Stimulated activated CD4-positive, alpha-beta T cell treated with anti-CD3 and anti-CD28 coated beads, Interleukin-2, amount 100 ng/mL, for 48 hours (primary cell): ENCODE measurements at regions not wholly inside any gene's neighbourhood (a gene's known extent, or its start where the extent isn't known, plus 50 kb on each side); places are given as distances from the start of the nearest gene placed in this dataset.

Experiments
- DNase-seq, 2 donors: peaks; one replicate each; pipeline ENCODE4 v3.0.0-alpha.2; 2020

- DNase-seq, result no peak
These were observed 417.9 kb downstream of the NFIB start for GRCh38 chr9:13896047-13896446.

DNA sequence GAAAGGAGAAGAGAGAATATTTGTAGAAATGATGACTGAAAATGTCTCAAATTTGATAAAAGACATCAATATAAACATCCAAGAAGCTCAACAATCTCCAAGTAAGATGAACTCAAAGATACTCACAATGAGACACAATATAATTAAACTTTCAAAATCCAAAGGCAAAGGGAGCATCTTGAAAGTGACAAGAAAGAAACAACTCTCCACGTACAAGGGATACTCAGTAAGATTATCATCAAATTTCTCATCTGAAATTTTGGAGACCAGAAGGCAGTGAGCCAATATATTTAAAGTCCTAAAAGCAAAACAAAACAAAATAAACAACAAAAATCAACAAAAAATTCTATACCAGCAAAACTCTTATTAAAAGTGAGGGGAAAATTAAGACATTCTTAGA is 428.7 kb downstream of the NFIB start:
- no peak for DNase-seq

DNA sequence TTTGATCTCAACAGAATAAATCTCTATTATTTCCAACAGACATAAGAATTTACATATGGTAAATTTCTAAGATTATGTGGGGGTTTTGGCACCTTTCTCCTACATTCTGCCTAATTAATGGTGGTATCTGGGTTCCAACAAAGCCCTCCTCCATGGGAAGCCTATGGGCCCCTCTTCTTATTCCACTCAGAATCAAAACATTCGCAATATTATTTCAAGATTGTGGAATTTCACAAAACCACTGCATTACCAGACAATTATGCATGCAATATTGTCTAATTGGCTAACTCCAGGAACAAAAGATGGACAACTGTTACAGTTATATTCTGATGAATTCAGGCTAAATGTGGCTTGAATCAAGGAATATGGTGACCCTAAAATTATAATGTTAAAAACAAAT is 434.0 kb downstream of the NFIB start:
- DNase-seq, result no peak

- no peak for DNase-seq
These were observed 434.9 kb downstream of the NFIB start for GRCh38 chr9:13879011-13879410.

DNA sequence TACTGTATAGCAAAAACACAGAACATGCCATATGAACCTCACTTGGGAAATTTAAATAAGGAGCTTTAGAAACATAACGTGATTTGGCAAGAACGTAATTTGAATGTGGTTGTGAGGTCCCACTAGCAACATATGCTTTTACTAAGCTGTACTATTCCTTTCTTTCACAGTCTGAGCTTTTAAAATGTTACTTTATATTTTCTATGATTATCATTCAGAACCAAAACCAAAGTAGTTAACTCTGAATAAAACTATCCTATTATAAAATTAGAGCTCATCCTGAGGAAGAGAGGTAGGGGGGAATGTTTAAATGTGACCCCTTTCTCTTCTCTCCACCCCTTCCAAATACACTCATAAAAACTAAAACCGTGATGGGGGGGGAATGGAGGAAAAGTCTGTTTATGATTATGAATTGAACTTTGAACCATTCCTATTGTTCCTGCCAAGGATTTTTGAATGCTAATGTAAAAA is 435.7 kb downstream of the NFIB start:
- DNase-seq, result no peak

DNA sequence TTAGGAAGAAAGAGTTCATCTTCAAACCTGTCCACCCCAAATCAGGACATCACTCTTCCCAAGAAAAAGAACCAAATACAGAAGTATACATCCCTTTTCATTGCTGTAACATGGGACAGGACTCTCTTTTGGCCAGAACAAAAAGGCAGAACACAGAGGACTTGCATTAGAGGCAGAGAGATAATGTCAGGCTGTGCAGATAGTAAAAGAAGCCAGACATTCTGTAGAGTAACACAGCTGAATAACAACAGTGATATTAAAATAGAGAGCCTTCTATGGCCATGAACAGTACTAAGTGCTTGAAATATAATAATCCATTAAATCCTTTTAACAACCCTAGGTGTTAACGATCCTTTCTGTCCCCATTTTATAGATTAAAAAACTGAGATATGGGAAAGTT is 437.2 kb downstream of the NFIB start:
- no peak for DNase-seq

- DNase-seq, result no peak
These were observed 440.7 kb downstream of the NFIB start for GRCh38 chr9:13873203-13873602.

- DNase-seq, result no peak
These were observed 445.6 kb downstream of the NFIB start for GRCh38 chr9:13868336-13868735.

DNA sequence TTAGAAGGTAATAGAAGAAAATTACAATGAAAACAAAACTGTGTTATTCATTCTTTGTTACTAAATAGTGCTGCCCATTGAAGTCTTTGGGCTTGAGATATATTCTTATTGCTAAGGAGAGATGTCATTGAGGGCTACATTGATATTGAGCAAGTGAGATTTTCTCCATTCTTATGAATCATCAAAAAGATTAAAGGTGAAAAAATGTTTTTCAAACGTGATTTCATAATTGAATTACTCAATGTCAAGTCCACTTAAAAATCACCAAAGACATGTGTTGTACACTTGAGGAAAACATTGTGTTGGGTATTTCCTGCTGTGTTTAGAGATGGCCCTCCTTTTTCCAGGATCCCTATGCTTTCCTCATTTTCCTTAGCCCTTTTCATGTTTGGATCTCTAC is 448.1 kb downstream of the NFIB start:
- DNase-seq, result no peak

GRCh38 chr9:13863112-13863511 is 450.8 kb downstream of the NFIB start:
- no peak for DNase-seq

DNA sequence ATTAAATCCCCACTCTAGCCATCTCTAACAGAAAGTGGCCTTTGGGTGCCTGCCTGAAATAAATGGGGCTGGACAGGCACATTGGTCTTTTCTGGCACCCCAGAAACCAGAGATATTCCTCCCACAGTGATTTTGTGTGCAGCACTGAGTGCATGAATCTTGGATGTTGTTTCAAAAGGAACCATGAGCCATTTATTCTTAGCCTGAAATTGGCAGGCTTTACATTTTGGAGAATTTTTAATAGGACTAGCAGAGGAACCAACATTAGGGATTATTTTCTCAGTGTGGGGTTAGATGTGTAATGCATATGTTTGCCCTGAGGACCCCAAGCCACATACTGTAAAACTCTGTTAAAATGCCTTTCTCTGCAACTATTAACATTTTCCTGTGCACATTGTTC is 451.3 kb downstream of the NFIB start:
- no peak for DNase-seq

- no peak for DNase-seq
These were observed 452.8 kb downstream of the NFIB start for GRCh38 chr9:13860946-13861640.

DNA sequence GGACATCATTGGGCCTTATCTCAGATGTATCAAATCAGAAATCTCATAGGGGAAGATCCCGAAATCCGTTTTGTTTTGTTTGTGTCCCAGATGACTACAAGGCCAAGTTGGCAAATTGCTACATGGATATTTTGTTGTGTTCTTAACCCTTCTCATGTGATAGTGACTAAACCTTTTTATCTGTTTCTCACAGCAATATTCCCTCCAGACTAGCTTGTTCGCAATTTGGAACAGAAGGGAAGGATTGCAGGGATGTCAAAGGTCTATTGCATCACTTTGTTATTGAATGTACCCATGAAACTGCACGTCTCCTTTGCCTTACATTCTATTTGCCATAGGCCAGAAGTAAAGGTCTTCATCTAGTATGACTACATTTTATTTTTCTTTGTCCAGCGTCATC is 453.9 kb downstream of the NFIB start:
- no peak for DNase-seq

GRCh38 chr9:13857521-13857920 is 456.4 kb downstream of the NFIB start:
- DNase-seq, result no peak

DNA sequence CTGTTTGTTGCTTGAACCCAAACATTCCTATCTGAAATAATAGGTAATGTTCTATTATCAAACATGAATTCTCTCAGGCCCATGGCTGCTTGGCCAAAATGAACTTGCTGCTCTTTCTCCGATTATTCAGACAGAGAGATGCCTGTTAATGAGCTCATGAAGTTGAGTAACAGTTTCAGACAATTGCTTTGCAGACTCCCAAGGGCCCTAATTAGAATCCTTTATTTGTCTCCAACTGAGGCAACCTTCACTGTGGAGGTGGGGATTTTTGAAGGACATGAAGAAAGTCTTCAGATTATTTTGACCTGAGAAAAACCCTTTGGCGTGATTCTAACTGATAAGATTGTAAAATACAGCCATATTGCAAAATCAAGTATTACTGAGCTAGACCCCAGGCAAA is 466.7 kb downstream of the NFIB start:
- DNase-seq, result no peak

DNA sequence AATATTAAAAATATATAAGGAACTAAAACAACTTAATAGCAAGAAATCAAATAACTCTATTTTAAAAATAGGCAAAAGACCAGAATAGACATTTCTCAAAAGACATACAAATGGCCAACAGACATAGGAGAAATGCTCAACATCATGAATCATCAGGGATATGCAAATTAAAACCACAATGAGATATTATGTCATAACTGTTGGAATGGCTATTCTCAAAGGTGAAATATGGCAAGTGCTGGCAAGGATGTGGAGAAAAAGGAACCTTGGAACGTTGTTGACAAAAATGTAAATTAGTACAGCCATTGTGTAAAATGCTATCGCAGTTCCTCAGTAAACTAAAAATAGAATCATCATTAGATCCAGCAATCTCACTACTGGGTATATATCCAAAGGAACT is 468.5 kb downstream of the NFIB start:
- no peak for DNase-seq

DNA sequence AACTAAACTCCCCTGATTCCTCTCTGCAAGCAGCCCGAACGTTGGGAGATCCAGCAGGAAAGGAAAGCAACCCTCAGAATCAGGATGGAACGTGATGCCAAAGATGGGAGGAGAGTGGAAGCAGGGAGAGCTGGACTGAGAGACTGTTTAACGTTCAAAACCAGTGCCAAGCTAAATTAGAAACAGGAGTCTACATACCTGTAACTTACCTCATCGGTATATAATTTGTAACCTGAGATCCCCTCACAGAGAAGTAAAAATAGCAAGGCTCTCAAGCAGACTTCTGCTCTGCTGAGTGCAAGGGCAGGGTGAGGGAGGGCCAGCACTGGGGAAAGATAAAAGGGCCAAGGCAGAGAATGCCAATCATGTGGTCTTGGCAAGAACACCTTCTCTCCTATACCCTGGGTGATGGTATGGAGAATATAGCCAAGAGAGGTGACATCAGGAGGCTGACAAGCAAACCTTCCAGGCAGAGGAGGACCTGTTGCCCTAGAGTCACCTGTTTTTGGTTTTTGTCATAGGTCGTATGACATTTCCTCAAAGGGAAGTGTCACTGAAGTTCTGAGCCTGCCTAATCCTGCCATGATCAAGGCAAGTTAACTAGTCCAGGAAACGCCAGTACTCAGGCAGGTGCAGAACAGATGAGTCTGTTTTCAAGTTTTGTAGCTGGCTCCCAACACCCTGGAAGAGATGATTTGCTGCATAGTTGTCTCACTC is 472.0 kb downstream of the NFIB start:
- DNase-seq, result no peak

DNA sequence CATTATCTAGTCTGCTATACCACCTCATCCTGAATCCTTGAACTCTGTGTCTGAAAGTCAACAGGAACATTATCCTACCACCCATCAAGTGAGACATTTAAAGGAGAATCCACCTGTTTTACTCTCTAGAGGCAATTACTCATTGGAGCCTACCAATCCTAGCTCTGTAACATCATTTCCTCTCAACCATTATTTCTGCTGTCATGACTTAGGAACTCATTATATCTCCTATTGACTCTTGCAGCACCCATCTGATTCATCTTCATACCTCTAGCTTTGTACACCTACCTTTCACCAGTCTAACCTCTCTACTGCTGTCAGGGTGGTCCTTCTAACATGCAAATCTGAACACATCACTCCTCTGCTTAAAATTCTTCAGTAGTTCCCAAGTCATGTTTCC is 481.5 kb downstream of the NFIB start:
- DNase-seq, result no peak

GRCh38 chr9:13823026-13823425 is 490.9 kb downstream of the NFIB start:
- DNase-seq, result no peak

GRCh38 chr9:13817754-13818278 is 496.1 kb downstream of the NFIB start:
- DNase-seq, result no peak

DNA sequence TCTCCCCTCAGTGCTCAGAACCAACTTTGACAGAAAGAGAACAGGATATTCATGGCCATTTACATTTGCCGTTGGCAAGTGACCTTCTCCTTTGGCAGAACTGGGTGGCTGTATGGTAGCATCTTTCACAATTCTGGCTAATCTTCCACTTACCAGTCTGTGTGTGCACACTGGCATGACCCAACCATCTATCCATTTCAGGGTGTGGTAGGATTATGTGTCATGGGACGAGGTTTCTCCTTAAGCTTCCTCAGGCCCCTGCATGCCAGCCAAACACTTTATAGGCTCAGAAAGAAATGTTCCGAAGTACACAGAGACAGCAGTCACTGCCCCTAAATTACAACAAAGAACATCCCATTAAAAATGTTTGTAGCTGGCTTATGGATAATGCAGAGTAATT is 497.1 kb downstream of the NFIB start:
- DNase-seq, result no peak

GRCh38 chr9:13814647-13815400 is 499.1 kb downstream of the NFIB start:
- DNase-seq, result no peak

- DNase-seq, result no peak
These were observed 502.1 kb downstream of the NFIB start for GRCh38 chr9:13811876-13812275.

GRCh38 chr9:13810510-13810909 is 503.4 kb downstream of the NFIB start:
- DNase-seq, result no peak
